ENCODE measurements at regions not wholly inside any gene's neighbourhood (a gene's known extent, or its start where the extent isn't known, plus 50 kb on each side); places are given as distances from the start of the nearest gene placed in this dataset.

DNA sequence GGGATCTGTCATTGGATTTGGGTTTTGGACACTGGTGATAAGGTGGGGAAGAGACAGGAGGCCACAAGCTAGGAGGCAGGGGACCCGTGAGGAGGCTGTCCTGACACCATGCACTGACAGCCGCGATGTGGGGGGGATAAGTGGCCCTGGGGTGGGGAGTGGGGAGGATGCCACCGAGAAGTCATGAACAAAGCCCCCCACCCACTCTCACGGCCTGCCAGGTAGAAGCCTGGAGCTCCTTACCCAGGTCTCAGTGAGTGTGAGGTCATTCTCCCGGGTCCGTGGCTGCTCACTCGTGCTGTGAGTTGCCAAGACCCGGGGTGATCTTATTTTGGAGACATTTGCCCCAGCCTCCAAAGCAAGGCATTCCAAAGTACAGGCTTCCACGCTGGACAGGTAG lies 165.9 kb upstream of the TNRC6C start:
- no peak for DNase-seq (ENCODE audit: low spot score)
- TF ChIP-seq, protein P1, sequence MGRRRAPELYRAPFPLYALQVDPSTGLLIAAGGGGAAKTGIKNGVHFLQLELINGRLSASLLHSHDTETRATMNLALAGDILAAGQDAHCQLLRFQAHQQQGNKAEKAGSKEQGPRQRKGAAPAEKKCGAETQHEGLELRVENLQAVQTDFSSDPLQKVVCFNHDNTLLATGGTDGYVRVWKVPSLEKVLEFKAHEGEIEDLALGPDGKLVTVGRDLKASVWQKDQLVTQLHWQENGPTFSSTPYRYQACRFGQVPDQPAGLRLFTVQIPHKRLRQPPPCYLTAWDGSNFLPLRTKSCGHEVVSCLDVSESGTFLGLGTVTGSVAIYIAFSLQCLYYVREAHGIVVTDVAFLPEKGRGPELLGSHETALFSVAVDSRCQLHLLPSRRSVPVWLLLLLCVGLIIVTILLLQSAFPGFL (CRISPR knock-in tag; IDR thresholded peaks at IDR 0.05; ENCODE audit: borderline replicate concordance), result no peak
- TF ChIP-seq ZNF671 (CRISPR knock-in tag; IDR thresholded peaks at IDR 0.05) (no peak), ZNF416 (CRISPR knock-in tag; IDR thresholded peaks at IDR 0.05) (no peak), FOXP1 (CRISPR knock-in tag; IDR thresholded peaks at IDR 0.05; ENCODE audit: borderline replicate concordance) (no peak), FOXK1 (CRISPR knock-in tag; IDR thresholded peaks at IDR 0.05) (no peak), HMGA2 (CRISPR knock-in tag; IDR thresholded peaks at IDR 0.05) (no peak), ZNF121 (CRISPR knock-in tag; IDR thresholded peaks at IDR 0.05) (no peak), ZNF138 (CRISPR knock-in tag; conservative IDR thresholded peaks at IDR 0.05) (no peak), NR1H2 (CRISPR knock-in tag; IDR thresholded peaks at IDR 0.05) (no peak), ZNF423 (CRISPR knock-in tag; IDR thresholded peaks at IDR 0.05) (no peak), FOXJ3 (CRISPR knock-in tag; IDR thresholded peaks at IDR 0.05; ENCODE audit: borderline replicate concordance) (no peak), ETV6 (CRISPR knock-in tag; IDR thresholded peaks at IDR 0.05) (no peak), CREB1 (CRISPR knock-in tag; IDR thresholded peaks at IDR 0.05) (no peak)
- TF ChIP-seq, protein P2, sequence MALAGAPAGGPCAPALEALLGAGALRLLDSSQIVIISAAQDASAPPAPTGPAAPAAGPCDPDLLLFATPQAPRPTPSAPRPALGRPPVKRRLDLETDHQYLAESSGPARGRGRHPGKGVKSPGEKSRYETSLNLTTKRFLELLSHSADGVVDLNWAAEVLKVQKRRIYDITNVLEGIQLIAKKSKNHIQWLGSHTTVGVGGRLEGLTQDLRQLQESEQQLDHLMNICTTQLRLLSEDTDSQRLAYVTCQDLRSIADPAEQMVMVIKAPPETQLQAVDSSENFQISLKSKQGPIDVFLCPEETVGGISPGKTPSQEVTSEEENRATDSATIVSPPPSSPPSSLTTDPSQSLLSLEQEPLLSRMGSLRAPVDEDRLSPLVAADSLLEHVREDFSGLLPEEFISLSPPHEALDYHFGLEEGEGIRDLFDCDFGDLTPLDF (CRISPR knock-in tag; IDR thresholded peaks at IDR 0.05), result no peak
- TF ChIP-seq, protein P3, sequence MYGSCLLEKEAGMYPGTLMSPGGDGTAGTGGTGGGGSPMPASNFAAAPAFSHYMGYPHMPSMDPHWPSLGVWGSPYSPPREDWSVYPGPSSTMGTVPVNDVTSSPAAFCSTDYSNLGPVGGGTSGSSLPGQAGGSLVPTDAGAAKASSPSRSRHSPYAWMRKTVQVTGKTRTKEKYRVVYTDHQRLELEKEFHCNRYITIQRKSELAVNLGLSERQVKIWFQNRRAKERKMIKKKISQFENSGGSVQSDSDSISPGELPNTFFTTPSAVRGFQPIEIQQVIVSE (CRISPR knock-in tag; IDR thresholded peaks at IDR 0.05; ENCODE audit: borderline replicate concordance), result no peak
- TF ChIP-seq, protein P4, sequence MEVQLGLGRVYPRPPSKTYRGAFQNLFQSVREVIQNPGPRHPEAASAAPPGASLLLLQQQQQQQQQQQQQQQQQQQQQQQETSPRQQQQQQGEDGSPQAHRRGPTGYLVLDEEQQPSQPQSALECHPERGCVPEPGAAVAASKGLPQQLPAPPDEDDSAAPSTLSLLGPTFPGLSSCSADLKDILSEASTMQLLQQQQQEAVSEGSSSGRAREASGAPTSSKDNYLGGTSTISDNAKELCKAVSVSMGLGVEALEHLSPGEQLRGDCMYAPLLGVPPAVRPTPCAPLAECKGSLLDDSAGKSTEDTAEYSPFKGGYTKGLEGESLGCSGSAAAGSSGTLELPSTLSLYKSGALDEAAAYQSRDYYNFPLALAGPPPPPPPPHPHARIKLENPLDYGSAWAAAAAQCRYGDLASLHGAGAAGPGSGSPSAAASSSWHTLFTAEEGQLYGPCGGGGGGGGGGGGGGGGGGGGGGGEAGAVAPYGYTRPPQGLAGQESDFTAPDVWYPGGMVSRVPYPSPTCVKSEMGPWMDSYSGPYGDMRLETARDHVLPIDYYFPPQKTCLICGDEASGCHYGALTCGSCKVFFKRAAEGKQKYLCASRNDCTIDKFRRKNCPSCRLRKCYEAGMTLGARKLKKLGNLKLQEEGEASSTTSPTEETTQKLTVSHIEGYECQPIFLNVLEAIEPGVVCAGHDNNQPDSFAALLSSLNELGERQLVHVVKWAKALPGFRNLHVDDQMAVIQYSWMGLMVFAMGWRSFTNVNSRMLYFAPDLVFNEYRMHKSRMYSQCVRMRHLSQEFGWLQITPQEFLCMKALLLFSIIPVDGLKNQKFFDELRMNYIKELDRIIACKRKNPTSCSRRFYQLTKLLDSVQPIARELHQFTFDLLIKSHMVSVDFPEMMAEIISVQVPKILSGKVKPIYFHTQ (CRISPR knock-in tag; IDR thresholded peaks at IDR 0.05), result no peak
- TF ChIP-seq, protein P5, sequence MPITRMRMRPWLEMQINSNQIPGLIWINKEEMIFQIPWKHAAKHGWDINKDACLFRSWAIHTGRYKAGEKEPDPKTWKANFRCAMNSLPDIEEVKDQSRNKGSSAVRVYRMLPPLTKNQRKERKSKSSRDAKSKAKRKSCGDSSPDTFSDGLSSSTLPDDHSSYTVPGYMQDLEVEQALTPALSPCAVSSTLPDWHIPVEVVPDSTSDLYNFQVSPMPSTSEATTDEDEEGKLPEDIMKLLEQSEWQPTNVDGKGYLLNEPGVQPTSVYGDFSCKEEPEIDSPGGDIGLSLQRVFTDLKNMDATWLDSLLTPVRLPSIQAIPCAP (CRISPR knock-in tag; IDR thresholded peaks at IDR 0.05), result no peak
- TF ChIP-seq, protein P6, sequence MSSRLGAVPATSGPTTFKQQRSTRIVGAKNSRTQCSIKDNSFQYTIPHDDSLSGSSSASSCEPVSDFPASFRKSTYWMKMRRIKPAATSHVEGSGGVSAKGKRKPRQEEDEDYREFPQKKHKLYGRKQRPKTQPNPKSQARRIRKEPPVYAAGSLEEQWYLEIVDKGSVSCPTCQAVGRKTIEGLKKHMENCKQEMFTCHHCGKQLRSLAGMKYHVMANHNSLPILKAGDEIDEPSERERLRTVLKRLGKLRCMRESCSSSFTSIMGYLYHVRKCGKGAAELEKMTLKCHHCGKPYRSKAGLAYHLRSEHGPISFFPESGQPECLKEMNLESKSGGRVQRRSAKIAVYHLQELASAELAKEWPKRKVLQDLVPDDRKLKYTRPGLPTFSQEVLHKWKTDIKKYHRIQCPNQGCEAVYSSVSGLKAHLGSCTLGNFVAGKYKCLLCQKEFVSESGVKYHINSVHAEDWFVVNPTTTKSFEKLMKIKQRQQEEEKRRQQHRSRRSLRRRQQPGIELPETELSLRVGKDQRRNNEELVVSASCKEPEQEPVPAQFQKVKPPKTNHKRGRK (CRISPR knock-in tag; IDR thresholded peaks at IDR 0.05; ENCODE audit: borderline replicate concordance), result no peak
- Mint-ChIP-seq H3K27ac (no peak overlapping the region), H3K36me3 (peaks cover 12% of the 10 kb centered on the region), H3K4me3 (no peak overlapping the region), H3K27me3 (ENCODE audit: low read depth) (peaks cover 67% of the 10 kb centered on the region), H3K4me1 (peaks cover 62% of the 10 kb centered on the region), H3K9me3 (no peaks in the 10 kb centered on the region)
- ATAC-seq, result no peak
- CTCF ChIA-PET, result no interaction called here
- POLR2A ChIA-PET, result no interaction called here

Measured in WTC11 (cell line).